GM21528 (cell line): ENCODE measurements at regions not wholly inside any gene's neighbourhood (a gene's known extent, or its start where the extent isn't known, plus 50 kb on each side); places are given as distances from the start of the nearest gene placed in this dataset.
"Not testable (repeated sequence)": the region's sequence is repeated elsewhere in the genome, so short reads cannot be mapped to it uniquely, and the experiment has no call there.

Experiments used
- ATAC-seq: cut with Tn5 transposase; IDR thresholded peaks from one replicate; pipeline ENCODE4 v1.9.1; 2021; ENCODE audit warnings: mild to moderate bottlenecking, moderate library complexity; ENCODE audit not compliant: unreplicated experiment, low FRiP score

- not testable (repeated sequence) for ATAC-seq
Observed at GRCh38 chr2:20112361-20112760, 60.9 kb upstream of the LAPTM4A start.

GRCh38 chr2:20111311-20112131 is 60.1 kb upstream of the LAPTM4A start:
- ATAC-seq, result no peak

- ATAC-seq, result no peak
Observed at GRCh38 chr2:20110876-20111275, 59.4 kb upstream of the LAPTM4A start.

GRCh38 chr2:20110383-20110782 is 59.0 kb upstream of the LAPTM4A start:
- ATAC-seq, result no peak

- no peak for ATAC-seq
Observed at GRCh38 chr2:20108655-20109396, 57.4 kb upstream of the LAPTM4A start.

GRCh38 chr2:20107776-20108175 is 56.3 kb upstream of the LAPTM4A start:
- no peak for ATAC-seq

- no peak for ATAC-seq
Observed at GRCh38 chr2:20107352-20107751, 55.9 kb upstream of the LAPTM4A start.

GRCh38 chr2:20106746-20107145 is 55.3 kb upstream of the LAPTM4A start:
- no peak for ATAC-seq

- ATAC-seq, result no peak
Observed at GRCh38 chr2:20104900-20105545, 53.6 kb upstream of the LAPTM4A start.

- no peak for ATAC-seq
Observed at GRCh38 chr2:20103530-20103929, 52.1 kb upstream of the LAPTM4A start.
